ENCODE measurements at regions not wholly inside any gene's neighbourhood (a gene's known extent, or its start where the extent isn't known, plus 50 kb on each side); places are given as distances from the start of the nearest gene placed in this dataset.

DNA sequence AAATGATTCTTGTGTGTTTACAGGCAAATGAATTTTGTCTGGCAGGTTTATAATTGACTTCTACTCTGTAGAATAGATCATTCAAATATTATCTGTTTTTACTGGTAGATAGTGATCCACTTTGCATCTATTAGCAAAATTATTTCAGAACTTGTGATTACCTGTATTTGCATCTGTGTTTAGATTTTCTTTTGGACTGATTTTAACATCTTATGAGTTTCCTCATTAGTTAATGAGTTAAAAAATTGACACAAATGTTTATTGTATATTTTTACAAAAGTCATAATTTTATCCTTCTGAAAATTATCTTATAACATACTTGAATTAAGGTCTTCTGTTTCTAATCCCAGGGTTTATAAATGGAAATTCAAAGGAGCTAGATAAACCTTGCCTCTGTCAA, 132.0 kb upstream of the KCNJ16 start:
- Histone ChIP-seq H3K4me3 (no peak overlapping the region), H3K9me3 (no peaks in the 10 kb centered on the region), H3K27ac (no peak overlapping the region), H3K36me3 (no peaks in the 10 kb centered on the region), H3K4me1 (no peaks in the 10 kb centered on the region), H3K27me3 (no peaks in the 10 kb centered on the region)
- DNase-seq, result no peak
- TF ChIP-seq POLR2A (IDR thresholded peaks at IDR 0.05), result no peak
- TF ChIP-seq, protein P1, sequence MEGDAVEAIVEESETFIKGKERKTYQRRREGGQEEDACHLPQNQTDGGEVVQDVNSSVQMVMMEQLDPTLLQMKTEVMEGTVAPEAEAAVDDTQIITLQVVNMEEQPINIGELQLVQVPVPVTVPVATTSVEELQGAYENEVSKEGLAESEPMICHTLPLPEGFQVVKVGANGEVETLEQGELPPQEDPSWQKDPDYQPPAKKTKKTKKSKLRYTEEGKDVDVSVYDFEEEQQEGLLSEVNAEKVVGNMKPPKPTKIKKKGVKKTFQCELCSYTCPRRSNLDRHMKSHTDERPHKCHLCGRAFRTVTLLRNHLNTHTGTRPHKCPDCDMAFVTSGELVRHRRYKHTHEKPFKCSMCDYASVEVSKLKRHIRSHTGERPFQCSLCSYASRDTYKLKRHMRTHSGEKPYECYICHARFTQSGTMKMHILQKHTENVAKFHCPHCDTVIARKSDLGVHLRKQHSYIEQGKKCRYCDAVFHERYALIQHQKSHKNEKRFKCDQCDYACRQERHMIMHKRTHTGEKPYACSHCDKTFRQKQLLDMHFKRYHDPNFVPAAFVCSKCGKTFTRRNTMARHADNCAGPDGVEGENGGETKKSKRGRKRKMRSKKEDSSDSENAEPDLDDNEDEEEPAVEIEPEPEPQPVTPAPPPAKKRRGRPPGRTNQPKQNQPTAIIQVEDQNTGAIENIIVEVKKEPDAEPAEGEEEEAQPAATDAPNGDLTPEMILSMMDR (IDR thresholded peaks at IDR 0.05), result no peak
- intact Hi-C loops (cut with DNase I), result no loop called here

DNA sequence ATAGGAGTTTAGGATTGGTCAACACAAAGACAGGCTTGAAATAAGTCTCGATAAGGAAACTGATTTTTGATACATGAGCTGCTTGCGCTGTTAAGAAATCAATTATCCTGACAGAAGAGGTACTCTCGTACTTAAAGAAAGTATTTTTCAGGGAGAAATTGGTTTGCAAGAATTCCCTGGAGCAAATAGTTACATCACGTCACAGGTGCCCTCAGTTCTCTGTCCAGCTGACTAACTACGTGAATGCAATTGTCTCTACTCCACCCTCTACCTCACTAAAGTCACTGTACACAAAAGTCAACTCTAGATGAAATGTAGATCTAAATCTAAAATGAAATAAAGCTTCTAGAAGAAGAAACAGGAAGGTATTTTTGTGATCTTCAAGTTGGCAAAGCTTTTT, 130.6 kb upstream of the KCNJ16 start:
- Histone ChIP-seq H3K4me3 (no peak overlapping the region), H3K4me1 (no peaks in the 10 kb centered on the region), H3K27ac (no peak overlapping the region), H3K36me3 (no peaks in the 10 kb centered on the region), H3K27me3 (no peaks in the 10 kb centered on the region), H3K9me3 (no peaks in the 10 kb centered on the region)
- DNase-seq, result no peak
- no peak for TF ChIP-seq POLR2A (IDR thresholded peaks at IDR 0.05)
- TF ChIP-seq, protein P1 (IDR thresholded peaks at IDR 0.05), result no peak
- intact Hi-C loops (cut with DNase I), result no loop called here
- WGBS, 2 donors, result 80 to 82% methylated on average over 5 of the region's 5 CpGs

DNA sequence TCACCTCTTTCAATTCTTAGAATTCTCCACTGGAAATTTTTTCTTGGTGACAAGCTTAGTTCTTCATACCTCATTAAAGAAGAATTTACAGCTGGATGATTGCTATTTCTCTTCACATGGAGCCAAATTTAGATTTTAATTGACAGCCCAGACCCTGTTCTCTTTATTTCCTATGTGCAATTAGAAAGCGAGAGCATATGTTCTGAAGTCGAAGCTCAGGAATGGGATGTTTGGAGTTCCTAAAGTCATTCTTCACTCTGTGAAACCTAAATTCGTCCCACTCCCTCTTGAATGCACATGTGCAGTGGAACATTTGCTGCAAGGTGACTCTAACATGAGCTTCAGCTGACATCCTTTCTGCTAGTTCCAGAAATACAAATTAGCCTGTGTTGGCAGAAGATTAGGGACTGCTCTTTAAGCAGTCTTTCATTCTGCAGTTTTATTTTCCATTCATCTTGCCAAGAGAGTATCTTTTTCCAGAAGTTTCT, 129.3 kb upstream of the KCNJ16 start:
- DNase-seq, result no peak
- Histone ChIP-seq H3K27me3 (no peaks in the 10 kb centered on the region), H3K9me3 (no peaks in the 10 kb centered on the region), H3K27ac (no peak overlapping the region), H3K4me1 (no peaks in the 10 kb centered on the region), H3K36me3 (no peaks in the 10 kb centered on the region), H3K4me3 (no peak overlapping the region)
- 65 to 67% methylated on average over 3 of the region's 3 CpGs for WGBS, 2 donors
- intact Hi-C loops (cut with DNase I), result no loop called here
- TF ChIP-seq, protein P1 (IDR thresholded peaks at IDR 0.05), result no peak
- TF ChIP-seq POLR2A (IDR thresholded peaks at IDR 0.05), result no peak

DNA sequence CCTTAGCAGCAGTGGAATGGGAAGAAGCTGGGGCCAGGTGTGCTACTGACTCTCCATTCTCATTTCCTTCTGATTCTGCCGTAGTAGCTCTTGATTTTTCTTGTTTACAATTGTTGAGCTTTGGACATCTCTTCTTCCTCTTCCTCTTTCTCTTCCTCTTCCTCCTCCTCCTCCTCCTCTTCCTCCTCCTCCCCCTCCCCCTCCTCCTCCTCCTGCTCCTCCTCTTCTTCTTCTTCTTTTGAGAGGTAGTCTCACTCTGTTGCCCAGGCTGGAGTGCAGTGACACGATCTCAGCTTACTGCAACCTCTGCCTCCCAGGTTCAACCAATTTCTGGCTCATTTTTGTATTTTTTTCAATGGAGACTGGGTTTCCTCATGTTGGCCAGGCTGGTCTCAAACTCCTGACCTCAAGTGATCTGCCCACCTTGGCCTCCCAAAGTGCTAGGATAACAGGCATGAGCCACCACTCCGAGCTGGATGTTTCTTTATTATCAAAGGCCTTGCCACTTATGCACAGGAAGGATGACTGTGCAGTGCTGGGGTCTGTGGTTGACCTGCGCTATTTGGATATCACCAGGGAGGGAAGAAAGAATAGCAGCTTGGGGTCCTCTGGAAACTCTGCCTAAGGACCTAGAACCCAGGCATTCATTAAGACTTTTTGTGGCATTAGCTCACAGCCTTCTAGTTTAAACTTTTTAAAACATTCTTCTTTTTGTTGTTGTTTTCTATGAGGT, 127.8 kb upstream of the KCNJ16 start:
- intact Hi-C loops (cut with DNase I), result no loop called here
- 67 to 77% methylated on average over 4 of the region's 4 CpGs for WGBS, 2 donors
- Histone ChIP-seq H3K9me3 (no peaks in the 10 kb centered on the region), H3K27me3 (no peaks in the 10 kb centered on the region), H3K4me1 (no peaks in the 10 kb centered on the region), H3K27ac (no peak overlapping the region), H3K36me3 (no peaks in the 10 kb centered on the region), H3K4me3 (no peak overlapping the region)
- TF ChIP-seq, protein P1 (IDR thresholded peaks at IDR 0.05), result no peak
- no peak for TF ChIP-seq POLR2A (IDR thresholded peaks at IDR 0.05)
- no peak for DNase-seq

DNA sequence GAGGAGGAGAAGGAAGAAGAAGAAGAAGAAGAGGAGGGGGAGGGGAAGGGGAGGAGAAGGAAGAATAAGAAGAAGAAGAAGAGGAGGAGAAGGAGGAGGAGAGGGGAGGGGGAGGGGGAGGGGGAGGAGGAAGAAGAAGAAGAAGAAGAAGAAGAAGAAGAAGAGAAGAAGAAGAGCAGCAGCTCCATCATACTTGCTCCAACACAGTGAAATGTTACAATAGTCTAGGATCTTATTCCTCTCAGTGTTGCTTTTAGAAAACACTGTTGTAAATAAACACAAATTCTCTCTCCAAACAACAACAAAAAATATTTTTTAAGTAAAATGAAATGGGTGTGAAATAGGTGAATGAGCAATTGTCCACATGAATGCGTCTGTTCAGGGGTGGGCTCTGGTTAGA, 126.6 kb upstream of the KCNJ16 start:
- no peak overlapping the region for H3K4me3 ChIP-seq
- intact Hi-C loops (cut with DNase I), result no loop called here
- H3K36me3 ChIP-seq, result no peaks in the 10 kb centered on the region
- no peaks in the 10 kb centered on the region for H3K27me3 ChIP-seq
- H3K4me1 ChIP-seq, result no peaks in the 10 kb centered on the region
- no peak for DNase-seq
- no peak overlapping the region for H3K27ac ChIP-seq
- TF ChIP-seq, protein P1 (IDR thresholded peaks at IDR 0.05), result no peak
- no peak for TF ChIP-seq POLR2A (IDR thresholded peaks at IDR 0.05)
- WGBS, 2 donors, result 95 to 97% methylated on average over 1 of the region's 1 CpG
- H3K9me3 ChIP-seq, result no peaks in the 10 kb centered on the region

Data from esophagus squamous epithelium (tissue), 5 donors.